Prostate gland (tissue), 2 donors: ENCODE measurements at regions not wholly inside any gene's neighbourhood (a gene's known extent, or its start where the extent isn't known, plus 50 kb on each side); places are given as distances from the start of the nearest gene placed in this dataset.

Source experiments
- CTCF ChIP-seq, 4 experiments: fragments of 200-600 bp in 2 of 4; fragments of 450-650 bp in 2 of 4; sonication (generic) in 2 of 4; IDR thresholded peaks; 1 replicate in 3 of 4; 2 replicates in 1 of 4; pipeline ENCODE4 v1.5.1; 2016 to 2019; ENCODE audit warnings: antibody characterized with exemption in 4 of 4, mild to moderate bottlenecking in 2 of 4, moderate library complexity in 2 of 4
- POLR2AphosphoS5 ChIP-seq: sonication (generic); formaldehyde crosslinking; IDR thresholded peaks from one replicate; pipeline ENCODE4 v1.6.1; 2017; ENCODE audit warnings: antibody characterized with exemption

DNA sequence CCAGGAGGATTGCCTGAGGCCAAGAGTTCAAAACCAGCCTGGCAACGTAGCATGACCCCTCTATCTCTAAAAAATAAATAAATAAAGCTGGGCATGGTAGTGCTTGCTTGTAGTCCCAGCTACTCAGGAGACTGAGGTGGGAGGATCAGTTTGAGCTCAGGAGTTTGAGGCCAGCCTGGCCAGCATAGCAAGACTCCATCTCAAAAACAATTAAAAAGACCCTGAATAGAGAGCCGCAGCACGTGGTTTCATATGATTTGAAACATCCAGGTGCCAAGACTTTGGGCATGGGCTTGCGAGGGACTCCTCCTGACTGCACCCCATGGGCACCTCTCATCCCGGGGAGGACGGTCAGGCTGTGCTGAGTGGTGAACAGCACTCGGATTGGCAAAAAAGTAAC, 63.9 kb downstream of the ZIC5 start:
- no peak for TF ChIP-seq POLR2AphosphoS5
- no peak for TF ChIP-seq CTCF (IDR thresholded peaks at IDR 0.05)
